Endothelial cell (in vitro differentiated cells): ENCODE measurements at regions not wholly inside any gene's neighbourhood (a gene's known extent, or its start where the extent isn't known, plus 50 kb on each side); places are given as distances from the start of the nearest gene placed in this dataset.

ENCODE experiments used
- DNase-seq: peaks from one replicate; pipeline ENCODE4 v3.0.0; 2021; ENCODE audit warnings: low spot score
- H3K27ac Mint-ChIP-seq: one replicate; pipeline ENCODE4 v1.8.0; 2021; ENCODE audit warnings: mixed read lengths, inconsistent platforms; ENCODE audit not compliant: unreplicated experiment
- H3K27me3 Mint-ChIP-seq: one replicate; pipeline ENCODE4 v1.8.0; 2021; ENCODE audit warnings: mild to moderate bottlenecking, moderate library complexity, mixed read lengths, inconsistent platforms; ENCODE audit not compliant: unreplicated experiment
- H3K36me3 Mint-ChIP-seq: one replicate; pipeline ENCODE4 v1.8.0; 2021; ENCODE audit warnings: mild to moderate bottlenecking, low read depth, mixed read lengths, inconsistent platforms; ENCODE audit not compliant: unreplicated experiment
- H3K4me1 Mint-ChIP-seq: one replicate; pipeline ENCODE4 v1.8.0; 2021; ENCODE audit warnings: mild to moderate bottlenecking, mixed read lengths, inconsistent platforms; ENCODE audit not compliant: unreplicated experiment
- H3K4me3 Mint-ChIP-seq: one replicate; pipeline ENCODE4 v1.8.0; 2021; ENCODE audit warnings: mild to moderate bottlenecking, mixed read lengths, inconsistent platforms; ENCODE audit not compliant: unreplicated experiment
- H3K9me3 Mint-ChIP-seq: one replicate; pipeline ENCODE4 v1.8.0; 2021; ENCODE audit warnings: mixed read lengths, inconsistent platforms; ENCODE audit not compliant: unreplicated experiment
- TF ChIP-seq, protein P1 (sequence below): fragments of 200-600 bp; sonication (generic); IDR thresholded peaks from one replicate; pipeline ENCODE4 v1.5.0; 2021; ENCODE audit warnings: antibody characterized with exemption; ENCODE audit not compliant: unreplicated experiment

DNA sequence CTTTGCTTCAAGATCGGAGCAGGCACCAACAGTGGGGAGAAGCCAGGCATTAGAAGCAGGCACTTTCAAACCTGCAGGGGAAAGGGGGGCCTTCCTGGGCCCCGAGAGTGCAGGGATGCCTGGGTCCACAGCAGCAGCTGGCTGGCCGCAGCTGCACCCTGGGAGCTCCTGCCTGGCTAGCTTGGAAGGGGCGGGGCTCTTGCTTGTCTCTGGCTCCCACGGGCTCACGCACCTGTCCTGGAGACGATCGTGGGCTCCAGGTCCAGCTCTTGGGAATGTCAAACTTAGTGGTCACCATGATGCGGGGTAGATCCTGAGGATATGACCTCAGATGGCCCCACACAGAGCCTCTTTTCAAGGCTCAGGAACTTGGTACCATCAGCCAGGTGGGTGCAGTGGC, 1673.2 kb downstream of the LRRC4C start:
- no peaks in the 10 kb centered on the region for H3K9me3 Mint-ChIP-seq
- H3K27me3 Mint-ChIP-seq = peaks cover 3% of the 10 kb centered on the region
- H3K4me3 Mint-ChIP-seq = no peak overlapping the region
- H3K36me3 Mint-ChIP-seq = no peaks in the 10 kb centered on the region
- no peak overlapping the region for H3K27ac Mint-ChIP-seq
- DNase-seq = no peak
- TF ChIP-seq, protein P1, sequence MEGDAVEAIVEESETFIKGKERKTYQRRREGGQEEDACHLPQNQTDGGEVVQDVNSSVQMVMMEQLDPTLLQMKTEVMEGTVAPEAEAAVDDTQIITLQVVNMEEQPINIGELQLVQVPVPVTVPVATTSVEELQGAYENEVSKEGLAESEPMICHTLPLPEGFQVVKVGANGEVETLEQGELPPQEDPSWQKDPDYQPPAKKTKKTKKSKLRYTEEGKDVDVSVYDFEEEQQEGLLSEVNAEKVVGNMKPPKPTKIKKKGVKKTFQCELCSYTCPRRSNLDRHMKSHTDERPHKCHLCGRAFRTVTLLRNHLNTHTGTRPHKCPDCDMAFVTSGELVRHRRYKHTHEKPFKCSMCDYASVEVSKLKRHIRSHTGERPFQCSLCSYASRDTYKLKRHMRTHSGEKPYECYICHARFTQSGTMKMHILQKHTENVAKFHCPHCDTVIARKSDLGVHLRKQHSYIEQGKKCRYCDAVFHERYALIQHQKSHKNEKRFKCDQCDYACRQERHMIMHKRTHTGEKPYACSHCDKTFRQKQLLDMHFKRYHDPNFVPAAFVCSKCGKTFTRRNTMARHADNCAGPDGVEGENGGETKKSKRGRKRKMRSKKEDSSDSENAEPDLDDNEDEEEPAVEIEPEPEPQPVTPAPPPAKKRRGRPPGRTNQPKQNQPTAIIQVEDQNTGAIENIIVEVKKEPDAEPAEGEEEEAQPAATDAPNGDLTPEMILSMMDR = no peak
- H3K4me1 Mint-ChIP-seq = no peaks in the 10 kb centered on the region

DNA sequence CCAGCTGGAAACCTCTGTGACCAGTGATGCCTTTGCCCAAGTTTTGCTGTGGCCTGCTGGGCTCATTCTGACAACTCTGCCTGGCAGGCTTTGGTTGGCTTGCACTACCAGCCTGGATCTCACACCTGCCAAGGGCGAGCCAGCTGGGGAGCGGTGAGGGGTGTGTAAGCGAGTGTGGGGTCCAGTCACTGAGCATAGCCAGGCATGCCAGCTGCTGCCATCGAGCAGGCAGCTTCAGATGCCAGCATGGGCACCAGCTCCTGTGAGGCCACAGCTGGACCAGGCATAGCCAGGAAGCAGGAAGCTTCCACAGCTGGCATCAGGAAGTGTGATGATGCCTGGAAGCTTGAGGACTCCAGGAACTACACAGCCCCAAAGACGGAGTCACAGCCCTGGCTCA, 1674.6 kb downstream of the LRRC4C start:
- H3K27me3 Mint-ChIP-seq = peaks cover 3% of the 10 kb centered on the region
- H3K4me1 Mint-ChIP-seq = no peaks in the 10 kb centered on the region
- H3K27ac Mint-ChIP-seq = no peak overlapping the region
- TF ChIP-seq, protein P1 = no peak
- no peak for DNase-seq
- H3K36me3 Mint-ChIP-seq = no peaks in the 10 kb centered on the region
- no peaks in the 10 kb centered on the region for H3K9me3 Mint-ChIP-seq
- no peak overlapping the region for H3K4me3 Mint-ChIP-seq

DNA sequence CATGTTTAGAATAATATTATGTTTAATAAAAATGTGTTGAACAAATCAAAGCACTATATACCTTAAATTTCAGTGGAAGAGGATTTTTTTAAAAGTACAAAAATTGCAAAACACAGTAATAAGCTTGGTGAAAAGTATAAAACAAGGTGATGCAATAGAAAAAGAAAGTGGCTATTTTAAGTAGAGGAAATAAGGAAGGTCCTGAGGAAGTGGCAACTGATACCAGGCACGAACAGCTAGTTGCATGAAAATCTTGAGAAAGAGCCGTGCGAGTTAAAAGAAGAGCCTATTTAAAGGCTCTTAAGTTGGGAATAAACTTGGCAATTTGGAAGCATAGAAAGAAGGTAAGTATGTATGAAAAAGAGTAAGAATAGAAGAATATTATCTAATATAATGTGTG, 1679.3 kb downstream of the LRRC4C start:
- peaks cover 3% of the 10 kb centered on the region for H3K27me3 Mint-ChIP-seq
- H3K36me3 Mint-ChIP-seq = no peaks in the 10 kb centered on the region
- H3K4me3 Mint-ChIP-seq = no peak overlapping the region
- TF ChIP-seq, protein P1 = no peak
- H3K4me1 Mint-ChIP-seq = peaks cover 13% of the 10 kb centered on the region
- H3K27ac Mint-ChIP-seq = no peak overlapping the region
- no peak for DNase-seq
- H3K9me3 Mint-ChIP-seq = no peaks in the 10 kb centered on the region

DNA sequence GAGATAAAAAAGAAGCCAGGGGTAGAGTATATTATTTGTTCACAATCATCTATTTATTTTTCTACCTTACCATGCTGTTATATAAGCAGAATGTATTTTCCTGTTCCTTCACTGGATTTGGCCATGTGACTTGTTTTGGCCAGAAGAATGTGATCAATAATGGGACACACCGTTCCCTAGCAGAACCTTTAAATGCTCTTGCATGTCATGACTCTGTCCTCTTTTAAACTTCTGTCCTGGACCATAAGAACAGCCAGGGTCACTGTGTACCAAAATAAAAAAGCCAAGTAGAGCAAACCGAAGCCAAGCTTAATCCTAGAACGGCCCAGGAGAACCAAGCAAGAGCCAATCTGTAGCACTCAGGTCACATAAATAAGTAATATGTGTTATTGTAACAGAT, 1682.4 kb downstream of the LRRC4C start:
- Mint-ChIP-seq H3K9me3 (no peaks in the 10 kb centered on the region), H3K27ac (no peak overlapping the region), H3K36me3 (no peaks in the 10 kb centered on the region), H3K4me1 (peaks cover 13% of the 10 kb centered on the region), H3K4me3 (no peak overlapping the region), H3K27me3 (peaks cover 2% of the 10 kb centered on the region)
- no peak for DNase-seq
- TF ChIP-seq, protein P1 = no peak

DNA sequence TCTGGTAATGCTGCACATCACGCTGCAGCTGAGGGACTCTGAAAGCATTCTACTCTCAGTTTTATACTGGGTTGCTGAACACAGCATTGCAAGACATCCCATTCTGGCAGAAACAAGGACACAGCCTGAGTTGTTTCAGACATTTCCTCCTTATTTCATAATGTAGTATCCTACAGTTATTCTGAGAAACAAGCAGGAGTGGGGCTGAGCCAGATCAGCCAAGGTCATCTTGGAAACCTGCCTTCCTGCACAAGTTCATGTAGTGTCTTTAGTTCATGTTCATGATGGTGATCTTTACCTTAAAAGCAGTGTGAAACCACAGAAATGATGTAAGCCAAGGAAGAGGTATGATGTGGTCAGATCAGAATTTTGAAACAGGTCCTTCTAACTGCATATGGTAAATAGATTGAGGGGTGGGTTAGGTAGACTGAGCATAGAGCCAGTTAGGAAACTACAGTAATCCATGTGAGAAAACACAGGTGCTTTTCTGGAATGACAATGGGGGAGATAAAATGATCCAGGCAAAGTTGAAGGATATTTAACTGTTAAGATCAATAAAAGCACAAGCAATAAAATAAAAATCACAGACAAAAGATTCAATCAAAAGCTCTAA, 1686.8 kb downstream of the LRRC4C start:
- H3K4me3 Mint-ChIP-seq = no peak overlapping the region
- H3K27me3 Mint-ChIP-seq = peaks cover 4% of the 10 kb centered on the region
- TF ChIP-seq, protein P1 = no peak
- H3K36me3 Mint-ChIP-seq = no peaks in the 10 kb centered on the region
- peaks cover 7% of the 10 kb centered on the region for H3K4me1 Mint-ChIP-seq
- H3K9me3 Mint-ChIP-seq = no peaks in the 10 kb centered on the region
- DNase-seq = no peak
- H3K27ac Mint-ChIP-seq = no peak overlapping the region
